Fibroblast of villous mesenchyme (primary cell): ENCODE measurements at regions not wholly inside any gene's neighbourhood (a gene's known extent, or its start where the extent isn't known, plus 50 kb on each side); places are given as distances from the start of the nearest gene placed in this dataset.

Source experiments
- DNase-seq: peaks from one replicate; pipeline ENCODE4 v3.0.0-alpha.2; 2010; ENCODE audit warnings: low read depth
- H3K4me3 ChIP-seq: 2 replicates; pipeline ENCODE4 v1.5.1; 2011; ENCODE audit warnings: low read depth, mild to moderate bottlenecking, low read length
- TF ChIP-seq, protein P1 (sequence below): IDR thresholded peaks from 2 replicates; pipeline ENCODE4 v1.5.1; 2012; ENCODE audit warnings: low read depth, mild to moderate bottlenecking, low read length; ENCODE audit not compliant: insufficient read depth

DNA sequence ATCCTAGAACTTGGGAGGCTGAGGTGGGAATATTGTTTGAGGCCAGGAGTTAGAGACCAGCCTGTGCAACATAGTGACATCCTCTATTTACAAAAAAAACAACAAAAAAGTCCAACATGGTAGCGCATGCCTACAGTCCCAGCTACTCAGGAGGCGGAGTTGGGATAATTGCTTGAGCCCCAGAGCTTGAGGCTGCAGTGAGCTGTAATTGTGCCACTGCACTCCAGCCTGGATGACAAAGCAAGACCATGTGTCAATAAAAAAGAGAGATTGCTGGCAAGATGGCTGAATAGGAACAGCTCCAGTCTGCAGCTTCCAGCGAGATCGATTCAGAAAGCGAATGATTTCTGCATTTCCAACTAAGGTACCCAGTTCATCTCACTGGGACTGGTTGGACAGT is 54.8 kb upstream of the FBXL17 start:
- H3K4me3 ChIP-seq, result no peak overlapping the region
- no peak for DNase-seq
- TF ChIP-seq, protein P1, sequence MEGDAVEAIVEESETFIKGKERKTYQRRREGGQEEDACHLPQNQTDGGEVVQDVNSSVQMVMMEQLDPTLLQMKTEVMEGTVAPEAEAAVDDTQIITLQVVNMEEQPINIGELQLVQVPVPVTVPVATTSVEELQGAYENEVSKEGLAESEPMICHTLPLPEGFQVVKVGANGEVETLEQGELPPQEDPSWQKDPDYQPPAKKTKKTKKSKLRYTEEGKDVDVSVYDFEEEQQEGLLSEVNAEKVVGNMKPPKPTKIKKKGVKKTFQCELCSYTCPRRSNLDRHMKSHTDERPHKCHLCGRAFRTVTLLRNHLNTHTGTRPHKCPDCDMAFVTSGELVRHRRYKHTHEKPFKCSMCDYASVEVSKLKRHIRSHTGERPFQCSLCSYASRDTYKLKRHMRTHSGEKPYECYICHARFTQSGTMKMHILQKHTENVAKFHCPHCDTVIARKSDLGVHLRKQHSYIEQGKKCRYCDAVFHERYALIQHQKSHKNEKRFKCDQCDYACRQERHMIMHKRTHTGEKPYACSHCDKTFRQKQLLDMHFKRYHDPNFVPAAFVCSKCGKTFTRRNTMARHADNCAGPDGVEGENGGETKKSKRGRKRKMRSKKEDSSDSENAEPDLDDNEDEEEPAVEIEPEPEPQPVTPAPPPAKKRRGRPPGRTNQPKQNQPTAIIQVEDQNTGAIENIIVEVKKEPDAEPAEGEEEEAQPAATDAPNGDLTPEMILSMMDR, result no peak

DNA sequence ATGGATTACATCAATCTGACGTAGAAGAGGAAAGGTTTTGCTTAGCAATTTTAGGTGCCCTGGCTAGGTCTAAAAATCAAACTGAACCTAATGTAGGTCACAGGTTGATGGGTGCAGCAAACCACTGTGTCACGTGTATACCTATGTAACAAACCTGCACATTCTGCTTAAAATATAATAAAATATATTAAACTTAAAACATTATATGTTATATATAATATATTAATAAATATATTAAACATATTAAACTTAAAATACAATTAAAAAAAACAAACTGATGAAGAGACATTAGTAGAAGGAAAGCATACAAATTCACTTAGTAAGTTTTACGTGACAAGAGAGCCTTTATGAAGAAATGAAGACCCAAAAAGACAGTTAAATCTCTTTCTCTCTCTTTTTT is 51.7 kb upstream of the FBXL17 start:
- no peak for DNase-seq
- no peak overlapping the region for H3K4me3 ChIP-seq
- TF ChIP-seq, protein P1, result no peak

DNA sequence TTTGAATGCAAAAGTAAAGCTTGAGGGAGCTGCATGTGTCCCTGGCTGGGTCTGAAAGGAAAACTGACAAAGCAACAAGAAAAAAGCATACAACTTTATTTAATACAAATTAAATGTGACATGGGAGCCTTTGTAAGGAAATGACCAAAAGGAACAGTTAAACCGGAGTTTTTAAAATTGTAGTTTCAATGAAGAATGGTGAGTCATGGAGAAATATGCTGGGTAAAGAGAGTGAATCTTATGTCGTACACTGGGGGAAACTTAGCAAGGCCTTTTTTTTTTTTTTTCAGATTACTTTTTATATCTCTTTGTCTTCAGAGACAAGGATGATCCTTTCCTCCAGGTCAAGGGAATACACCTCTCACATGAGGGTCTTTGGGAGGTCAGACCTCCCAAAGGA is 50.1 kb upstream of the FBXL17 start:
- no peak overlapping the region for H3K4me3 ChIP-seq
- peak; percentile 14 for DNase-seq
- TF ChIP-seq, protein P1, result no peak
